Hematopoietic multipotent progenitor cell treated with erythropoietin and hydrocortisone succinate and interleukin-3 and kit ligand, for 8 days (in vitro differentiated cells): ENCODE measurements at regions not wholly inside any gene's neighbourhood (a gene's known extent, or its start where the extent isn't known, plus 50 kb on each side); places are given as distances from the start of the nearest gene placed in this dataset.
"Not testable (repeated sequence)": the region's sequence is repeated elsewhere in the genome, so short reads cannot be mapped to it uniquely, and the experiment has no call there.

Experiments
- DNase-seq: peaks from one replicate; pipeline ENCODE4 v3.0.0-alpha.2; 2015

- DNase-seq, result no peak
Observed at GRCh38 chr2:52512760-52513159, 1254.8 kb upstream of the CHAC2 start.

GRCh38 chr2:52510432-52510831 is 1257.2 kb upstream of the CHAC2 start:
- no peak for DNase-seq

GRCh38 chr2:52502476-52502860 is 1265.1 kb upstream of the CHAC2 start:
- DNase-seq, result no peak

GRCh38 chr2:52501715-52502475 is 1265.7 kb upstream of the CHAC2 start:
- DNase-seq, result no peak

GRCh38 chr2:52500561-52500960 is 1267.0 kb upstream of the CHAC2 start:
- DNase-seq, result no peak

- DNase-seq, result no peak
Observed at GRCh38 chr2:52498077-52498750, 1269.4 kb upstream of the CHAC2 start.

- DNase-seq, result no peak
Observed at GRCh38 chr2:52495816-52496215, 1271.8 kb upstream of the CHAC2 start.

GRCh38 chr2:52477166-52477565 is 1290.4 kb upstream of the CHAC2 start:
- DNase-seq, result no peak

GRCh38 chr2:52475590-52475989 is 1292.0 kb upstream of the CHAC2 start:
- no peak for DNase-seq

GRCh38 chr2:52474091-52474490 is 1293.5 kb upstream of the CHAC2 start:
- no peak for DNase-seq

- DNase-seq, result no peak
Observed at GRCh38 chr2:52473526-52473925, 1294.1 kb upstream of the CHAC2 start.

- DNase-seq, result not testable (repeated sequence)
Observed at GRCh38 chr2:52470457-52470856, 1297.1 kb upstream of the CHAC2 start.

GRCh38 chr2:52467189-52467588 is 1300.4 kb upstream of the CHAC2 start:
- DNase-seq, result no peak

GRCh38 chr2:52465287-52465686 is 1302.3 kb upstream of the CHAC2 start:
- DNase-seq, result no peak

- no peak for DNase-seq
Observed at GRCh38 chr2:52463457-52463856, 1304.1 kb upstream of the CHAC2 start.

GRCh38 chr2:52456561-52457377 is 1310.8 kb upstream of the CHAC2 start:
- no peak for DNase-seq

- DNase-seq, result no peak
Observed at GRCh38 chr2:52454962-52455361, 1312.6 kb upstream of the CHAC2 start.

- DNase-seq, result no peak
Observed at GRCh38 chr2:52452201-52452600, 1315.4 kb upstream of the CHAC2 start.

GRCh38 chr2:52445686-52446085 is 1321.9 kb upstream of the CHAC2 start:
- no peak for DNase-seq

GRCh38 chr2:52431352-52431760 is 1336.2 kb upstream of the CHAC2 start:
- DNase-seq, result no peak

- DNase-seq, result no peak
Observed at GRCh38 chr2:52429740-52430139, 1337.9 kb upstream of the CHAC2 start.

- DNase-seq, result no peak
Observed at GRCh38 chr2:52429171-52429570, 1338.4 kb upstream of the CHAC2 start.

- DNase-seq, result no peak
Observed at GRCh38 chr2:52428224-52428623, 1339.4 kb upstream of the CHAC2 start.

GRCh38 chr2:52423655-52424054 is 1343.9 kb upstream of the CHAC2 start:
- no peak for DNase-seq
